CD4-positive, alpha-beta memory T cell (primary cell): ENCODE measurements at regions not wholly inside any gene's neighbourhood (a gene's known extent, or its start where the extent isn't known, plus 50 kb on each side); places are given as distances from the start of the nearest gene placed in this dataset.
"Not testable (repeated sequence)": the region's sequence is repeated elsewhere in the genome, so short reads cannot be mapped to it uniquely, and the experiment has no call there.

Experiments used
- CTCF ChIA-PET: fragments of 350-600 bp; sonication (Branson Sonifier 250); formaldehyde crosslinking; loops from one replicate; lab custom pipeline; 2021; ENCODE audit warnings: inconsistent platforms; ENCODE audit not compliant: partially characterized antibody; lab: Charles Lee
- POLR2A ChIA-PET: fragments of 350-600 bp; sonication (Branson Sonifier 250); formaldehyde crosslinking; loops from one replicate; lab custom pipeline; 2021; ENCODE audit not compliant: partially characterized antibody; lab: Charles Lee
- DNase-seq, 5 donors: peaks; one replicate each; pipeline versions ENCODE4 v3.0.0 to v3.0.0-alpha.2; 2020 to 2022; ENCODE audit warnings: mixed read lengths in 1 of 5
- H3K27ac ChIP-seq: one replicate; pipeline ENCODE4 v1.7.0; 2013; ENCODE audit warnings: low read depth, low read length
- H3K27me3 ChIP-seq: 2 replicates; pipeline ENCODE4 v1.7.0; 2013; ENCODE audit warnings: mild to moderate bottlenecking, low read length, moderate library complexity; ENCODE audit not compliant: insufficient read depth
- H3K36me3 ChIP-seq: 2 replicates; pipeline ENCODE4 v1.7.0; 2013; ENCODE audit warnings: mild to moderate bottlenecking, low read length, moderate library complexity; ENCODE audit not compliant: insufficient read depth
- H3K4me1 ChIP-seq: 2 replicates; pipeline ENCODE4 v1.7.0; 2013; ENCODE audit warnings: mild to moderate bottlenecking, low read length, moderate library complexity; ENCODE audit not compliant: insufficient read depth
- H3K4me3 ChIP-seq, 2 donors: one replicate each; pipeline ENCODE4 v1.7.0; 2013; ENCODE audit warnings: low read length in 2 of 2, mild to moderate bottlenecking in 1 of 2
- H3K9me3 ChIP-seq, 2 donors: one replicate each; pipeline ENCODE4 v1.7.0; 2013; ENCODE audit warnings: low read length in 2 of 2, control low read depth in 1 of 2; ENCODE audit not compliant: control insufficient read depth in 1 of 2
- H3K27ac Mint-ChIP-seq, 7 donors: one replicate each; pipeline ENCODE4 v1.8.0; 2020 to 2021; ENCODE audit warnings: mixed read lengths in 7 of 7, mild to moderate bottlenecking in 6 of 7, inconsistent platforms in 3 of 7, moderate library complexity in 3 of 7
- H3K27me3 Mint-ChIP-seq, 2 donors: one replicate each; pipeline ENCODE4 v1.8.0; 2020 to 2021; ENCODE audit warnings: mixed read lengths in 2 of 2
- H3K36me3 Mint-ChIP-seq, 2 donors: one replicate each; pipeline ENCODE4 v1.8.0; 2020 to 2021; ENCODE audit warnings: mixed read lengths in 2 of 2, inconsistent platforms in 1 of 2, mild to moderate bottlenecking in 1 of 2
- H3K4me1 Mint-ChIP-seq, 4 donors: one replicate each; pipeline ENCODE4 v1.8.0; 2020 to 2021; ENCODE audit warnings: mixed read lengths in 4 of 4, mild to moderate bottlenecking in 1 of 4
- H3K4me3 Mint-ChIP-seq, 8 donors: one replicate each; pipeline ENCODE4 v1.8.0; 2020 to 2021; ENCODE audit warnings: mixed read lengths in 8 of 8, mild to moderate bottlenecking in 7 of 8, moderate library complexity in 6 of 8, inconsistent platforms in 3 of 8
- H3K9me3 Mint-ChIP-seq, 8 donors: one replicate each; pipeline ENCODE4 v1.8.0; 2020 to 2021; ENCODE audit warnings: mixed read lengths in 8 of 8, mild to moderate bottlenecking in 5 of 8, inconsistent platforms in 3 of 8, moderate library complexity in 1 of 8
- intact Hi-C: fragments of 100-400 bp; cut with micrococcal nuclease; formaldehyde crosslinking; loops from one replicate; pipeline ENCODE4 v1.15.1; 2023

DNA sequence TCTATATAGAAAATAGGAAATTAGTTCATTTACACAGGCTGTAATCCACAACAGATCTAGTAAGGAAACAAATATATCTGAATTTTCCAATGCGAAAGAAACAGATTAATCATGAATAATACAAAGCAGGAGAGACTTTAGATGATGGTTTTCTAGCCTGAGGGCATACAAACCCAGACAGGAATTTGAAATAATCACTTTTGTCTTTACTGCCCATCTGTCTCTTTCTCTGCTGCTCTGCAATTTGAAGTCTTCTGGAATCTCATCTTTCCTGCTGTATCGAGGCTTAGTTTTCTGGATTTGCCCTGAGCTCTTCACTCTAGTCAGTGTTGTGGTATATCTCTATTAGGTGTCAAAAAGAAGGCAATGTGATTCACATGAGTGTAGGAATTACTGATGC, 711.8 kb upstream of the FAM241A start:
- H3K27me3 Mint-ChIP-seq: no peaks in the 10 kb centered on the region
- no peak for DNase-seq
- no peaks in the 10 kb centered on the region for H3K9me3 ChIP-seq
- ChIA-PET POLR2A (no interaction called here), CTCF (no interaction called here)
- H3K36me3 ChIP-seq: no peaks in the 10 kb centered on the region
- H3K4me1 ChIP-seq: no peaks in the 10 kb centered on the region
- H3K27me3 ChIP-seq: no peaks in the 10 kb centered on the region
- H3K27ac Mint-ChIP-seq: no peak overlapping the region
- intact Hi-C loops: no loop called here
- H3K4me3 Mint-ChIP-seq: no peak overlapping the region
- no peaks in the 10 kb centered on the region for H3K4me1 Mint-ChIP-seq
- H3K4me3 ChIP-seq: no peak overlapping the region
- H3K27ac ChIP-seq: no peak overlapping the region
- H3K36me3 Mint-ChIP-seq: no peaks in the 10 kb centered on the region
- peaks cover 0 to 7% (median 3%) of the 10 kb centered on the region in 8 donors for H3K9me3 Mint-ChIP-seq

DNA sequence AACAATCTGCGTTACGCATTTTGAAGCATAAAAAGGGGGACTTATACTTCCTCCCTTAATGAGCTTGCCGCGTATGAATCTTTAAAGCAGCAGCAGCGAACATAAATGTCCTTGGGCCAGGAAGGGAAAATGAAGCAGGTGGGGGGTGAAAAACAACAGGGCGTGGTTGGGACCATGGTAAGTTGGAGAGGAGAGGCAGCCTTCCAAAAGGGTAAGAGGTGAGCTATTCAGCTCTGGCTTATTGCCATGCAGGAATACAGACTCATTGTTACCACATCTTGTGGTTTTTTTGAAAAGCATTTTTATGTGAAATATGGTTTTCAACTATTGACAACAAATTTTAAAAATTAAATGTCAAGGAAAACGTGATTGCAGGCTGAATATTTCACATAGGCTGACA, 710.7 kb upstream of the FAM241A start:
- Histone ChIP-seq H3K27ac (no peak overlapping the region), H3K36me3 (no peaks in the 10 kb centered on the region), H3K27me3 (no peaks in the 10 kb centered on the region), H3K4me1 (no peaks in the 10 kb centered on the region), H3K4me3 (no peak overlapping the region), H3K9me3 (no peaks in the 10 kb centered on the region)
- DNase-seq: no peak
- Mint-ChIP-seq H3K27me3 (no peaks in the 10 kb centered on the region), H3K9me3 (peaks cover 0 to 7% (median 2%) of the 10 kb centered on the region in 8 donors), H3K4me3 (no peak overlapping the region), H3K36me3 (no peaks in the 10 kb centered on the region), H3K4me1 (no peaks in the 10 kb centered on the region), H3K27ac (no peak overlapping the region)
- intact Hi-C loops: no loop called here
- ChIA-PET CTCF (no interaction called here), POLR2A (no interaction called here)

DNA sequence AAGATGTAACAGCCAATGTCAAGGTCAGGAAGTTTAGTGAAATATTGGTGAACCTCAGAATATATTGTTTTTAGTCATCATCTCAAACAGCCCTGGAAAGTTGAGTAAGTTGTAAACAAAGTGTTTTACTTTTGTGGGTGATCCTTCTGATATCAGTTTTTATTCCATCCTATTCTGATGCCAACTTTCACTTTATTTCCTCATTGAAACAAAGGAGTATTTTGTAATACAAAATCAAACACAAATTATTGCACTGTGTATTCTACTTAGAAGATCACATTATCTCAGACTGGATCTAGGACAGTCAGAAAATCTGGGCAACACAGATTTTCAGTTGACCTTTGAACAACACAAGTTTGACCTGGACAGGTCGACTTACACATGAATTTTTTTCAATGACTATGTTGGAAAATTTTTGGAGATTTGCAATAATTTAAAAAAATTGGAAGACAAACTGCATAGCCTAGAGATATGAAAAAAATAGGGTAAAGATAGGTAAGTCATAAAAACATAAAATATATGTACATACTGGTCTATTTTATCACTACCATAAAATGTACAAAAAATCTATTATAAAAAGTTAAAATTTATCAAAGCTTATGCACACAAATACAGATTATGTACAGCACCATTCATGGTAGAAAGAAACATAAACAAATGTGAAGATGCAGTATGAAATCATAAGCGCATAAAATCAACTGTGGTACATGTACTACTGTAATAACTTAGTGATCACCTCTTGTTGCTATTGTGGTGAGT, 709.1 kb upstream of the FAM241A start:
- Histone ChIP-seq H3K4me3 (no peak overlapping the region), H3K36me3 (no peaks in the 10 kb centered on the region), H3K4me1 (no peaks in the 10 kb centered on the region), H3K27ac (no peak overlapping the region), H3K27me3 (no peaks in the 10 kb centered on the region), H3K9me3 (no peaks in the 10 kb centered on the region)
- no peak for DNase-seq
- Mint-ChIP-seq H3K4me3 (no peak overlapping the region), H3K4me1 (no peaks in the 10 kb centered on the region), H3K36me3 (no peaks in the 10 kb centered on the region), H3K27ac (no peak overlapping the region), H3K27me3 (no peaks in the 10 kb centered on the region), H3K9me3 (peaks cover 0 to 12% (median 6%) of the 10 kb centered on the region in 8 donors)
- CTCF ChIA-PET: no interaction called here
- intact Hi-C loops: no loop called here
- POLR2A ChIA-PET: no interaction called here

DNA sequence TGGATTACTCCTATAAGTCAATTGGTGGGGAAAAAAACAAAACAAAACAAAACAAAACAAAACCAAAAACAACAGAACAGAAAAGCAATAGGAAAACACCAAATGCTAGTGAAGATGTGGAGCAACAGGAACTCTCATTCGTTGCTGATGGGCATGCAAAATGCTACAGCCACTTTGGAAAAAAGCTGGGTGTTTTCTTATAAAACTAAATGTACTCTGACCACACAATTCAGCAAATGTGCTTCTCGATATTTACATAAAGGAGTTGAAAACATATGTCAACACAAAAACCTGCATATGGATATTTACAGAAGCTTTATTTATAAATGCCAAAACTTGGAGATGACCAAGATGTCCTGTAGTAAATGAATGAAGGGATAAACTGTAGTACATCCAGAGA, 703.6 kb upstream of the FAM241A start:
- intact Hi-C loops: no loop called here
- POLR2A ChIA-PET: no interaction called here
- Mint-ChIP-seq H3K4me3 (no peak overlapping the region), H3K36me3 (no peaks in the 10 kb centered on the region), H3K27ac (no peak overlapping the region), H3K9me3 (peaks cover 0 to 13% (median 6%) of the 10 kb centered on the region in 8 donors), H3K4me1 (no peaks in the 10 kb centered on the region), H3K27me3 (no peaks in the 10 kb centered on the region)
- Histone ChIP-seq H3K27me3 (no peaks in the 10 kb centered on the region), H3K4me3 (no peak overlapping the region), H3K27ac (no peak overlapping the region), H3K4me1 (no peaks in the 10 kb centered on the region), H3K9me3 (no peaks in the 10 kb centered on the region), H3K36me3 (no peaks in the 10 kb centered on the region)
- no peak for DNase-seq
- CTCF ChIA-PET: no interaction called here

DNA sequence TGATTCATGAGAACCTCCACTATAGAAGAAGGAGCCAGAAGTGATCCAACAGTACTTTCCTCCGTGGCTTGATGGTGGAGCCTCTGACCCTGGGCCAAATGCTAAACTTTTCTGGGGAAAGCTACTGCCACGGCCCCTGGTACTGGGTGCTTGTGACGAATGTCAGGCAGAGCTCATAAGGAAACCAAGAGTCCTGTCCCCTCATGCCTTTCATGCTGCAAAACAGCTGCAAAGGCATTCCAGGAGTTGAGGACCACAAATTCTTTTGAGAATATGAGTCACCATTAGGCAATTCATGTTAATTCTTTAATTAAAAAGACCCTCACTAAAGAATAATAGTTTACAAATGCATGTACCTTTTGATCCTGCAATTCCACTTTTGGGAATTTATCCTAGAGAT, 700.4 kb upstream of the FAM241A start:
- H3K27ac Mint-ChIP-seq, H3K36me3 ChIP-seq, H3K27ac ChIP-seq, H3K9me3 ChIP-seq, H3K4me3 Mint-ChIP-seq, CTCF ChIA-PET, H3K27me3 Mint-ChIP-seq, H3K4me3 ChIP-seq, H3K27me3 ChIP-seq, intact Hi-C loops, H3K4me1 Mint-ChIP-seq, H3K36me3 Mint-ChIP-seq, DNase-seq, POLR2A ChIA-PET, H3K4me1 ChIP-seq: not testable (repeated sequence)
- H3K9me3 Mint-ChIP-seq: peaks cover 0 to 14% (median 5%) of the 10 kb centered on the region in 8 donors

DNA sequence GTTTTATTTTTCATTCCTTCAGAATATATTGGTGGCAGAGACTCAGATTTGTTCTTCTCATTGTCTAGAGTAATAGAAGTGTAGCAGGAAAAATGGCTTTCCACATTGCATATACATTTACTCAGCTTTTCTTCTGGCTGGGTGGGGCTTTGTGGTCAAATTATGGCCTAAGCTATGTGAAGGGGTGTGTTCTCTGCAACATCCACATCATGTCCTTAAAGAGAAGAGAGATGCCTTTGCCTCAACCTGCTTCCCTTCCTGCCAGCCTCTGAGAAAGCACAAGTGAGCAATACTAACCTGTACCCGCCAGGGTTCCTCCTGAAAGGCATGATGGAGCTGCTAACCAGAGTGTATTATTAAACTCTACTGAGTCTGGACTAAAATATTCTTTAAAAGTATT, 695.6 kb upstream of the FAM241A start:
- Mint-ChIP-seq H3K4me3 (no peak overlapping the region), H3K4me1 (no peaks in the 10 kb centered on the region)

DNA sequence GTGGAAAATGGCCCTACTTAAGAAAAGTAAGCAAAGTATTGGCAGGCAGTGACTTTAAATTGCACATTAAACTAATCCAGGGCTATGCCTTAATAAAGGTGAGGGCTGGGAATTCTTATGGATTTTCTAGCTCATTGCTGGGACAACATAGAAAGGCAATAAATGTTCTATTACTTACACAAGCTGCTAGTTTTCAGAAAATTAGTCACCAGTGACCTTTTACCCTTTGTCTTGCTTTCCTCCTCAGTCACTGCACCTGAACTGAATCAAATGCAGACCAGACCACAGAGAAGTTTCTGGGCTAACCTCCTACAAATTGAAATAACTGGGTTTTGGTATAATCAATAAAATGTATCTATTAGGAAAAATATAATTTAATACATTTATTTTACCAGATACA, 694.4 kb upstream of the FAM241A start:
- no peaks in the 10 kb centered on the region for H3K4me1 Mint-ChIP-seq
- H3K36me3 Mint-ChIP-seq: no peaks in the 10 kb centered on the region
- intact Hi-C loops: no loop called here
- H3K4me1 ChIP-seq: no peaks in the 10 kb centered on the region
- H3K27ac ChIP-seq: no peak overlapping the region
- H3K9me3 ChIP-seq: no peaks in the 10 kb centered on the region
- H3K9me3 Mint-ChIP-seq: peaks cover 0 to 10% (median 1%) of the 10 kb centered on the region in 8 donors
- POLR2A ChIA-PET: no interaction called here
- no peaks in the 10 kb centered on the region for H3K27me3 ChIP-seq
- CTCF ChIA-PET: no interaction called here
- H3K4me3 Mint-ChIP-seq: no peak overlapping the region
- H3K27me3 Mint-ChIP-seq: no peaks in the 10 kb centered on the region
- H3K36me3 ChIP-seq: no peaks in the 10 kb centered on the region
- H3K27ac Mint-ChIP-seq: no peak overlapping the region
- DNase-seq: no peak
- H3K4me3 ChIP-seq: no peak overlapping the region

More for the DNA sequence above, 695.6 kb upstream of the FAM241A start:
- no peaks in the 10 kb centered on the region for H3K36me3 ChIP-seq
- intact Hi-C loops: no loop called here
- H3K9me3 ChIP-seq: no peaks in the 10 kb centered on the region
- ChIA-PET CTCF (no interaction called here), POLR2A (no interaction called here)
- H3K27me3 Mint-ChIP-seq: no peaks in the 10 kb centered on the region
- H3K4me1 ChIP-seq: no peaks in the 10 kb centered on the region
- no peak overlapping the region for H3K27ac Mint-ChIP-seq
- peaks cover 0 to 11% (median 2%) of the 10 kb centered on the region in 8 donors for H3K9me3 Mint-ChIP-seq
- no peaks in the 10 kb centered on the region for H3K27me3 ChIP-seq
- no peak overlapping the region for H3K27ac ChIP-seq
- no peak overlapping the region for H3K4me3 ChIP-seq
- no peaks in the 10 kb centered on the region for H3K36me3 Mint-ChIP-seq
- DNase-seq: peak in 1 of 5 donors; percentile 21
